GM10266 (cell line): ENCODE measurements at regions not wholly inside any gene's neighbourhood (a gene's known extent, or its start where the extent isn't known, plus 50 kb on each side); places are given as distances from the start of the nearest gene placed in this dataset.
"Not testable (repeated sequence)": the region's sequence is repeated elsewhere in the genome, so short reads cannot be mapped to it uniquely, and the experiment has no call there.

Source experiments
- DNase-seq: peaks from one replicate; pipeline ENCODE4 v3.0.0; 2012; ENCODE audit errors: extremely low spot score
- TF ChIP-seq, protein P1 (sequence below): IDR thresholded peaks from 2 replicates; pipeline ENCODE4 v1.5.1; 2012; ENCODE audit warnings: mild to moderate bottlenecking, low read depth; ENCODE audit not compliant: control insufficient read depth, insufficient read depth; ENCODE audit errors: missing control alignments

DNA sequence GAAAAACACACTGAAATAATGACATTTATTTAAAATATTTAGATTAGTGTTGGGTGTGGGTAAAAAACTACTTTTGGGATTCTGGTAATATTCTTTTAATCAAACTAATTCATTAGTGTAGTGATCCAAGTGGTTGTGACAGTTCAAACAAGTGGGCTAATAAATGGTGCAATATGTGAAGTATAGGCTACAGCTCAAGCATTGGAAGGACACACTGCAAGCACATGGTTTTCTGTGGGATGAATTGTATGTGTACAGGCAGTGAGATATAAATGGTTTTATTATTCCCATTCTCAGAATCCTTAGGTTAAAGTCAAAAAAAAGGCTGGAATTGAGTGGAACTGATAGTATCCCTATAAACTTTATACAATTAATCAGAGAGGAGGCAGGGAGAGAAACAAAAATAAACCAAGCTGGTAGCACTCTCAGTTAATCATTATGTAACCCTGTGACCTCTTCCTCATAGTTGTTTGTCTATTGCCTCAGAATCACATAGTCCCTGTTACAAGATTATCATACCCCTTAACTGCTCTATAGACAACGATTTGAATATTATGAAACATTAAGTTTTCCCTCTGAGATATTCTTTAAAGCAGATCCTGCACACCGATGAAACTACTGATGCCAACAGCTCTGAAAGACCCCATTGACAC lies 1755.4 kb upstream of the ACO1 start:
- TF ChIP-seq, protein P1, sequence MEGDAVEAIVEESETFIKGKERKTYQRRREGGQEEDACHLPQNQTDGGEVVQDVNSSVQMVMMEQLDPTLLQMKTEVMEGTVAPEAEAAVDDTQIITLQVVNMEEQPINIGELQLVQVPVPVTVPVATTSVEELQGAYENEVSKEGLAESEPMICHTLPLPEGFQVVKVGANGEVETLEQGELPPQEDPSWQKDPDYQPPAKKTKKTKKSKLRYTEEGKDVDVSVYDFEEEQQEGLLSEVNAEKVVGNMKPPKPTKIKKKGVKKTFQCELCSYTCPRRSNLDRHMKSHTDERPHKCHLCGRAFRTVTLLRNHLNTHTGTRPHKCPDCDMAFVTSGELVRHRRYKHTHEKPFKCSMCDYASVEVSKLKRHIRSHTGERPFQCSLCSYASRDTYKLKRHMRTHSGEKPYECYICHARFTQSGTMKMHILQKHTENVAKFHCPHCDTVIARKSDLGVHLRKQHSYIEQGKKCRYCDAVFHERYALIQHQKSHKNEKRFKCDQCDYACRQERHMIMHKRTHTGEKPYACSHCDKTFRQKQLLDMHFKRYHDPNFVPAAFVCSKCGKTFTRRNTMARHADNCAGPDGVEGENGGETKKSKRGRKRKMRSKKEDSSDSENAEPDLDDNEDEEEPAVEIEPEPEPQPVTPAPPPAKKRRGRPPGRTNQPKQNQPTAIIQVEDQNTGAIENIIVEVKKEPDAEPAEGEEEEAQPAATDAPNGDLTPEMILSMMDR, result no peak
- DNase-seq, result no peak

DNA sequence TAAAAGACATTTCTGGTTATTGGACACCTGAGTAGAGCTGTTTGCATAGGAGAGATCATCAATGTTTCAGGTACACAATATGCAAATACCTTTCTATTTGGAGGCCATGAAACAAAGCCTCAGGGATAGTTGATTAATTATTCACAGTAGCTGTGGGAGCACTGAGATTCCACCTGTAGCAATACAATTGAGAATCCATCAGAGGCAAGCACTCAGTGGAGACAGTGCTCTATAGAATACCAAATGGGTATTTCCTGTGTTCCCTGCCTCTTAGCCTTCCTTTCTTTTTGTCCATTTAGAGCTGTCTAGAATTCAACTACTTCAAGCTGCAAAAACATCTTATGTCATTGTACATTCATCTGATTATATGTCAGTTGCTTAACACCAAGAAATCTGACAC lies 1754.0 kb upstream of the ACO1 start:
- TF ChIP-seq, protein P1, result no peak
- no peak for DNase-seq

DNA sequence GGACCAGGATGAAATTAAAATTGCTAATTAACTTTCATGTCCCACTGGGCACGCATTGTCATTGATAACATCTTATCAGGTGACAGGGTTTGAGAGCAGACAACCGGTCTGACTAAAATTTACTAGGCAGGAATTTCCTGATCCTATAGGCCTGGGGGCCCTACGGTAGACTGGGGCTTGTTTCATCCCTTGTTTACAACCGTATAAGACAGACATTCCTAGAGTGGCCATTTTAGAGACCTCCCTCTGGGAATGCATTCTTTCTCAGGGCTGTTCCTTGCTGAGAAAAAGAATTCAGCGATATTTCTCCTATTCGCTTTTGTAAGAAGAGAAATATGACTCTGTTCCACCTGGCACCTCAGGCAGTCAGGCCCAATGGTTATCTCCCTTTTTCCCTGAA lies 1737.8 kb upstream of the ACO1 start:
- not testable (repeated sequence) for DNase-seq

DNA sequence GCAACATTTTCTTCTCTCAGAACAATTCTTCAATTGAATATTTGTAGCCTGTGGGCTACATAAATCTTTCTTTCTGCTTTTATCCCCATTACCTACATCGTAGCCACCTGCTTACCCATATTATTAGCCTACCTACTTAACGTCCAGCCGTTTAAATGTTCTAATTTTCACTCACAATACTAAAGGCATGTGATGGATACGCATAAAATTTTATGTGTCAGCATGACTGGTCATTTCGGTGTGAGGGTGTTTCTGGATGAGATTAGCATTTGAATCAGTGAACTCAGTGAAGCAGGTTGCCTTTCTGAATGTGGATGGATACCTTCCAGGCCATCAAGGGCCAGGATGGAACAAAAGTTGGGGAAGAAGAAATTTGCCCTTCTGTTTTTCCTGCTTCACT lies 1722.5 kb upstream of the ACO1 start:
- no peak for DNase-seq
- TF ChIP-seq, protein P1, result no peak

DNA sequence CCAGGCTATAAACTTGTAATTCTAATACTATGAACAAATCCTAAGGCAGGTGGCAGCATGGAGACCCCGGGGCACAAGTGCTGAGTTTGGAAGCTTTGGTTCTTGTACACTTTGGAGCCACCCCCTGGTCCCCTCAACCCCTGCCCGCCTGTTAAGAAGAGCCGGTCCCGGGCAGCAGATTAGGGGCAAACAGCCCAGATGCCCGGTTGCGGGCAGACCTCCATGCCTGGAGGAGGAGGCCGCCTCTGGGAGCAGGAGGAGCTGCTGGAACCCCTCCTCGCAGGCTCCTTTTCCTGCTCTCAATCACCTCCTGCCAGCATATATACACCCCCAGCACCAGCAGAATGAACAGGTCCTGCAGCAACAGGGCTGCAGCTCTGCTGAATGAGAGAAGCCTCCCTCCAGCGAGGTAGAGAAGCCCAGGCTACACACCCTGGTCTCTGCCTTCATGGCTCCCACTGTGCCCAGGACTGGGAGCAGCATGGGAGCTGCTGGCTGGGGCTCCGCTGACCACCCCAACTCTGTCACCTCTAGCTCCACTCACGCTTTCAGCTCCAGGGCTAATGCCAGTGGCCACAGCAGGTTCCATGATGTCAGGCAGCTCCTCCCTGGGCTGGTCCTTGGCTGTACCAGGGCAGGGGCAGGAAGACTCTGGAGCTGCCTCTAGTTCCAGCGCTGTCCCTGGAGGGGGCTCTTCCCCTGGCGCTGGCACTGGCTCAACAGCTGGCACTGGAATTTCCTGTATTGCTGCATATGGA lies 1713.5 kb upstream of the ACO1 start:
- TF ChIP-seq, protein P1, result no peak
- DNase-seq, result no peak

DNA sequence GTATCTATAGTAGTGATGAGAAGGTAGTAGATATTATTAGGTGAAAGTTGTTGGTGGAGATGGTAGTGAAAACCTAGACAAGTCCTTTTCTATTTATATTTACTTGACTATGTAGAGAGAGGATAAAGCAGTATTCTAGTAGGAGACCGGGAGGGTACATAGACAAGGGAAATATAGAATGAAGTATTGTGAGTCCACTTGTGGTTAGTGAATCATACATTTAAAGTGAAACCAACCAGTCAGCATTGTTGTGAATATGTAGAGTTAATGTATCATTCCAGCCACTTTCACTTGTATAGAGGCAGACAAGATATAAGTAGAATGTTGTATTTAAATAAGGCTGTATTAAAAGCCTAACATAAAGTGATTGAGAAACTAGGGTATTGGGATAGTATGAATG lies 1711.3 kb upstream of the ACO1 start:
- TF ChIP-seq, protein P1, result no peak
- no peak for DNase-seq

DNA sequence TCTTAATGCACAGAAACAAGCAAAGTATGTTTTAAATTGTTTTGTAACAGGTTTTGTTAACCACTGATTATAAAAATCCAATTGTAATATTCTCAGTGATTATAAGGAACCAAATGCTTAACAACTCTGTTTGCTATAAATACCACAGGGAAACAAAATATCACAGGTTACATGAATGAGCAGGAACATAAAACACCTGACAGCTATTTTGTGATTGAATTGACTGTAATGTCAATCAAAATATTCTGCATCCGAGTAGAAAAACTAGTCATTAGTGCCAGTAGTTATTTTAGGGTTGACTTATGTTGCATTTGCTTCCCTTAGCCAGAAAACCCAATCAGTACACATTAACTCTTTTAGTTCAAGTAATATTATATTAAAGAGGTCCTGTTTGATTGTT lies 1707.8 kb upstream of the ACO1 start:
- TF ChIP-seq, protein P1, result no peak

More for the DNA sequence above, 1707.8 kb upstream of the ACO1 start:
- no peak for DNase-seq
